Suprapubic skin (tissue), 4 donors: ENCODE measurements at regions not wholly inside any gene's neighbourhood (a gene's known extent, or its start where the extent isn't known, plus 50 kb on each side); places are given as distances from the start of the nearest gene placed in this dataset.

ENCODE experiments used
- DNase-seq, 2 donors: peaks; one replicate each; pipeline ENCODE4 v3.0.0-alpha.2; 2019; ENCODE audit warnings: low spot score in 2 of 2
- H3K27ac ChIP-seq: fragments of 200-600 bp; sonication (generic); one replicate; pipeline ENCODE4 v1.5.1; 2019
- H3K27me3 ChIP-seq: fragments of 200-600 bp; sonication (generic); one replicate; pipeline ENCODE4 v1.5.1; 2019
- H3K36me3 ChIP-seq: fragments of 200-600 bp; sonication (generic); one replicate; pipeline ENCODE4 v1.5.1; 2019
- H3K4me1 ChIP-seq: fragments of 200-600 bp; sonication (generic); one replicate; pipeline ENCODE4 v1.5.1; 2019
- H3K4me3 ChIP-seq: fragments of 200-600 bp; sonication (generic); one replicate; pipeline ENCODE4 v1.5.1; 2019; ENCODE audit warnings: mild to moderate bottlenecking
- H3K9me3 ChIP-seq: fragments of 200-600 bp; sonication (generic); one replicate; pipeline ENCODE4 v1.5.1; 2019
- EP300 ChIP-seq: sonication (generic); formaldehyde crosslinking; IDR thresholded peaks from one replicate; pipeline ENCODE4 v1.6.1; 2017; ENCODE audit warnings: antibody characterized with exemption
- POLR2A ChIP-seq, 2 donors: fragments of 450-650 bp; IDR thresholded peaks; one replicate each; pipeline ENCODE4 v1.6.1; 2017; ENCODE audit warnings: antibody characterized with exemption in 2 of 2, mild to moderate bottlenecking in 2 of 2, moderate library complexity in 2 of 2
- POLR2AphosphoS5 ChIP-seq, 3 donors: sonication (generic); formaldehyde crosslinking; IDR thresholded peaks; one replicate each; pipeline ENCODE4 v1.6.1; 2017; ENCODE audit warnings: antibody characterized with exemption in 3 of 3
- WGBS: methylation state at CpG from one replicate; pipeline ENCODE4 v1.1.5; 2018; 5-methylcytosine and 5-hydroxymethylcytosine counted together
- TF ChIP-seq, protein P1 (sequence below), 2 donors: fragments of 200-600 bp in 1 of 2; fragments of 450-650 bp in 1 of 2; sonication (generic) in 1 of 2; IDR thresholded peaks; one replicate each; pipeline ENCODE4 v1.5.1; 2016 to 2019; ENCODE audit warnings: antibody characterized with exemption in 2 of 2, mild to moderate bottlenecking in 1 of 2, moderate library complexity in 1 of 2

GRCh38 chr5:97525780-97526179 lies 342.7 kb upstream of the RIOK2 start:
- Histone ChIP-seq H3K4me3 (no peak overlapping the region), H3K9me3 (no peaks in the 10 kb centered on the region), H3K4me1 (no peaks in the 10 kb centered on the region), H3K27ac (no peak overlapping the region), H3K36me3 (no peaks in the 10 kb centered on the region), H3K27me3 (no peaks in the 10 kb centered on the region)
- 84% methylated on average over 2 of the region's 2 CpGs for WGBS
- TF ChIP-seq, protein P1, sequence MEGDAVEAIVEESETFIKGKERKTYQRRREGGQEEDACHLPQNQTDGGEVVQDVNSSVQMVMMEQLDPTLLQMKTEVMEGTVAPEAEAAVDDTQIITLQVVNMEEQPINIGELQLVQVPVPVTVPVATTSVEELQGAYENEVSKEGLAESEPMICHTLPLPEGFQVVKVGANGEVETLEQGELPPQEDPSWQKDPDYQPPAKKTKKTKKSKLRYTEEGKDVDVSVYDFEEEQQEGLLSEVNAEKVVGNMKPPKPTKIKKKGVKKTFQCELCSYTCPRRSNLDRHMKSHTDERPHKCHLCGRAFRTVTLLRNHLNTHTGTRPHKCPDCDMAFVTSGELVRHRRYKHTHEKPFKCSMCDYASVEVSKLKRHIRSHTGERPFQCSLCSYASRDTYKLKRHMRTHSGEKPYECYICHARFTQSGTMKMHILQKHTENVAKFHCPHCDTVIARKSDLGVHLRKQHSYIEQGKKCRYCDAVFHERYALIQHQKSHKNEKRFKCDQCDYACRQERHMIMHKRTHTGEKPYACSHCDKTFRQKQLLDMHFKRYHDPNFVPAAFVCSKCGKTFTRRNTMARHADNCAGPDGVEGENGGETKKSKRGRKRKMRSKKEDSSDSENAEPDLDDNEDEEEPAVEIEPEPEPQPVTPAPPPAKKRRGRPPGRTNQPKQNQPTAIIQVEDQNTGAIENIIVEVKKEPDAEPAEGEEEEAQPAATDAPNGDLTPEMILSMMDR (IDR thresholded peaks at IDR 0.05) = no peak
- TF ChIP-seq EP300 (no peak), POLR2A (IDR thresholded peaks at IDR 0.05) (no peak), POLR2AphosphoS5 (IDR thresholded peaks at IDR 0.05) (no peak)
- DNase-seq = no peak

DNA sequence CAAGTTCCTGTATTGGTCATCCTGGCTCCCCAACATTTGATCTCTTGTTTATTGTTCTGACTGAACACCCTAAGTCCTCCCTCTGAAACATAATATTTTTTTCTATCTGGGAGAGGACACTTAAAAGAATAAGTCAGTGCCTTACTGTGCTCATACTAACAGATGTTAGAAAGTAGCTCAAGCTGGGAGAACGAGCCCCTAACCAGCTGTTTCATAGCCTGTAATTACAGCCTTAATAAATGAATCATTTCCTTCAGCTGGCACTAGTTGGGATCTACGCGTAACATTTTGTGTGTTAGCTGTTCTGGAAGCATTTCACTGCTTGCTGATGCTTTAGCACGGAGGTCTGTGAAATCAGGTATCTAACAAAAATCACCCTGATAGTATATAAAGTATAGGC lies 345.9 kb upstream of the RIOK2 start:
- no peak for DNase-seq

DNA sequence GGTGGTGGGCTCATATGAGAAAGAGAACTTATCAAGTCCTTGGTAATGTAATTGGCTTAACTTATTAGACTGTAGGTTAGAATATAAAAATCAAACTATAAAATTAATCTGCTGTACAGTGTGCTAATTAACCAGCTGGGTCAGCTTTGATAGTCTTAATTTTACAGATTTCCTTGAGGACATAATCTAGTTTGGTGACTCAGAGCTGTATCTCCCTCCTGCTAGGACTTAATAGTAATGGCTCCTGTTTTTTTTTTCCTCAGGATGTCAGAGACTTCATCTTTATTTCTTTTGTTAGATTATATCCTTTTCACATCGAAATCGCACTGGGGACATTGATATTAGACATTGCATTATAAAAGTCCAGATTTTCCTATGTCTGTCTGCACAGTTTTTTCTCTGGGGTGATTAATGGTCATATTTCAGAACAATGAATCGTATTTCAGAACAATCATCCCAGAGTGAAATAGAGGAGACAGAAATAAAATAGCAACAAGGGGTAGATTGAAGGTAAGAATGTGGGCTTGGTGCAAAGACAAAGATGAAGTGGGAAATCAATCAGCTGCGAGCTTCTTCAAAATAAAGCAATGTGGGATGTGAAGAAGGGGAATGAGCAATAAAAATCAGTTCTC lies 346.4 kb upstream of the RIOK2 start:
- Histone ChIP-seq H3K27ac (no peak overlapping the region), H3K4me3 (no peak overlapping the region), H3K36me3 (no peaks in the 10 kb centered on the region), H3K27me3 (no peaks in the 10 kb centered on the region), H3K9me3 (no peaks in the 10 kb centered on the region), H3K4me1 (no peaks in the 10 kb centered on the region)
- TF ChIP-seq, protein P1 (IDR thresholded peaks at IDR 0.05) = no peak
- no peak for TF ChIP-seq EP300
- no peak for TF ChIP-seq POLR2AphosphoS5 (IDR thresholded peaks at IDR 0.05)
- no peak for TF ChIP-seq POLR2A (IDR thresholded peaks at IDR 0.05)
- no peak for DNase-seq
- 43% methylated on average over 4 of the region's 4 CpGs for WGBS

More for the DNA sequence above, 345.9 kb upstream of the RIOK2 start:
- H3K9me3 ChIP-seq = no peaks in the 10 kb centered on the region
- no peaks in the 10 kb centered on the region for H3K36me3 ChIP-seq
- 31% methylated on average over 4 of the region's 4 CpGs for WGBS
- no peak overlapping the region for H3K27ac ChIP-seq
- H3K4me1 ChIP-seq = no peaks in the 10 kb centered on the region
- no peaks in the 10 kb centered on the region for H3K27me3 ChIP-seq
- no peak overlapping the region for H3K4me3 ChIP-seq
- TF ChIP-seq POLR2A (IDR thresholded peaks at IDR 0.05) (no peak), POLR2AphosphoS5 (IDR thresholded peaks at IDR 0.05) (no peak), EP300 (no peak)
- TF ChIP-seq, protein P1 (IDR thresholded peaks at IDR 0.05) = no peak

GRCh38 chr5:97531549-97531948 lies 348.5 kb upstream of the RIOK2 start:
- no peaks in the 10 kb centered on the region for H3K9me3 ChIP-seq
- TF ChIP-seq, protein P1 (IDR thresholded peaks at IDR 0.05) = no peak
- TF ChIP-seq EP300 (no peak), POLR2AphosphoS5 (IDR thresholded peaks at IDR 0.05) (no peak), POLR2A (IDR thresholded peaks at IDR 0.05) (no peak)
- H3K4me3 ChIP-seq = no peak overlapping the region
- H3K4me1 ChIP-seq = no peaks in the 10 kb centered on the region
- DNase-seq = no peak
- H3K27me3 ChIP-seq = no peaks in the 10 kb centered on the region
- no peak overlapping the region for H3K27ac ChIP-seq
- no peaks in the 10 kb centered on the region for H3K36me3 ChIP-seq
- WGBS = 96% methylated on average over 2 of the region's 2 CpGs

- Histone ChIP-seq H3K27me3 (no peaks in the 10 kb centered on the region), H3K9me3 (no peaks in the 10 kb centered on the region), H3K4me1 (no peaks in the 10 kb centered on the region), H3K4me3 (no peak overlapping the region), H3K36me3 (no peaks in the 10 kb centered on the region), H3K27ac (no peak overlapping the region)
- TF ChIP-seq POLR2A (IDR thresholded peaks at IDR 0.05) = no peak
- TF ChIP-seq, protein P1 (IDR thresholded peaks at IDR 0.05) = peak in 1 of 2 donors; percentile 18
- no peak for DNase-seq
These were observed 351.1 kb upstream of the RIOK2 start for GRCh38 chr5:97534166-97534565.
